A549 (cell line): ENCODE measurements at regions not wholly inside any gene's neighbourhood (a gene's known extent, or its start where the extent isn't known, plus 50 kb on each side); places are given as distances from the start of the nearest gene placed in this dataset.

Experiments used
- ATAC-seq, 2 experiments: fragments of 200-7000 bp in 1 of 2; fragments of >200 bp in 1 of 2; cut with Nextera tagmentation in 1 of 2; cut with Tn5 transposase in 1 of 2; 3 replicates each; pipeline versions ENCODE4 v1.8.0 to v1.9.1; 2018 to 2020; ENCODE audit warnings: mild to moderate bottlenecking in 1 of 2, moderate library complexity in 1 of 2
- CTCF ChIA-PET: fragments of 300-600 bp; sonication (Branson Sonifier 250); formaldehyde crosslinking; extraction: SDS; loops from one replicate; lab custom pipeline; 2021; ENCODE audit warnings: antibody characterized with exemption, inconsistent platforms; lab: Yijun Ruan, JAX
- POLR2A ChIA-PET: fragments of 350-600 bp; formaldehyde crosslinking; extraction: SDS; loops from one replicate; lab custom pipeline; 2021; ENCODE audit warnings: antibody characterized with exemption, inconsistent platforms; lab: Yijun Ruan, JAX
- DNase-seq, 2 experiments: peaks; one replicate each; pipeline versions ENCODE4 v3.0.0 to v3.0.0-alpha.2; 2011 to 2016; ENCODE audit warnings: low read depth in 1 of 2, low spot score in 1 of 2
- FAIRE-seq: peaks from 2 replicates; lab custom pipeline; 2011; peaks lifted over from hg19 to GRCh38; lab: Jason Lieb, UNC
- H3K27ac ChIP-seq, 2 experiments: fragments of >200 bp; sonication (Bioruptor Twin); formaldehyde crosslinking; 3 replicates each; pipeline ENCODE4 v1.5.1; 2016 to 2017
- H3K4me1 ChIP-seq: fragments of >200 bp; sonication (Bioruptor Twin); formaldehyde crosslinking; 3 replicates; pipeline ENCODE4 v1.6.1; 2016
- H3K4me2 ChIP-seq: fragments of >200 bp; sonication (Bioruptor Twin); formaldehyde crosslinking; 3 replicates; pipeline ENCODE4 v1.6.1; 2016
- H3K4me3 ChIP-seq: fragments of >200 bp; sonication (Bioruptor Twin); formaldehyde crosslinking; 3 replicates; pipeline ENCODE4 v1.5.1; 2016
- H3K9me3 ChIP-seq: fragments of >200 bp; sonication (Bioruptor Twin); formaldehyde crosslinking; 3 replicates; pipeline ENCODE4 v1.6.1; 2016
- CHD4 ChIP-seq: fragments of 200-600 bp; sonication (generic); IDR thresholded peaks from 2 replicates; pipeline ENCODE4 v1.6.1; 2016; ENCODE audit warnings: antibody characterized with exemption, mild to moderate bottlenecking, borderline replicate concordance
- EHF ChIP-seq: fragments of 250-450 bp; sonication (Bioruptor Pico); IDR thresholded peaks from 2 replicates; pipeline ENCODE4 v1.5.0; 2020; ENCODE audit warnings: mild to moderate bottlenecking
- EP300 ChIP-seq, 2 experiments: fragments of >200 bp; sonication (Bioruptor Twin); formaldehyde crosslinking; IDR thresholded peaks; 2 replicates in 1 of 2; 3 replicates in 1 of 2; pipeline ENCODE4 v1.6.1; 2016 to 2017
- FOXS1 ChIP-seq: fragments of 250-450 bp; sonication (Bioruptor Pico); IDR thresholded peaks from 2 replicates; pipeline ENCODE4 v1.5.0; 2020; ENCODE audit warnings: mild to moderate bottlenecking, moderate library complexity
- GATA3 ChIP-seq: IDR thresholded peaks from 2 replicates; pipeline ENCODE4 v1.6.1; 2012; ENCODE audit warnings: borderline replicate concordance
- HOXA7 ChIP-seq: fragments of 250-450 bp; sonication (Bioruptor Pico); IDR thresholded peaks from 2 replicates; pipeline ENCODE4 v1.5.0; 2020; ENCODE audit warnings: mild to moderate bottlenecking, moderate library complexity
- KDM1A ChIP-seq: fragments of 200-600 bp; sonication (generic); IDR thresholded peaks from 2 replicates; pipeline ENCODE4 v1.6.1; 2016; ENCODE audit warnings: low read depth, mild to moderate bottlenecking
- KDM5A ChIP-seq: fragments of 200-600 bp; sonication (generic); IDR thresholded peaks from 2 replicates; pipeline ENCODE4 v1.6.1; 2016; ENCODE audit warnings: antibody characterized with exemption, mild to moderate bottlenecking
- POLR2A ChIP-seq: IDR thresholded peaks from 2 replicates; pipeline ENCODE4 v1.6.1; 2012; ENCODE audit warnings: mild to moderate bottlenecking, low read length
- RAD21 ChIP-seq, 2 experiments: fragments of >200 bp in 1 of 2; sonication (Bioruptor Twin) in 1 of 2; formaldehyde crosslinking in 1 of 2; IDR thresholded peaks in 1 of 2; conservative IDR thresholded peaks in 1 of 2; 2 replicates in 1 of 2; 3 replicates in 1 of 2; pipeline ENCODE4 v1.6.1; 2012 to 2018; ENCODE audit warnings: inconsistent platforms in 1 of 2
- RFX5 ChIP-seq: fragments of 450-650 bp; IDR thresholded peaks from 2 replicates; pipeline ENCODE4 v1.7.1; 2014; ENCODE audit warnings: antibody characterized with exemption, mild to moderate bottlenecking, moderate library complexity
- SREBF2 ChIP-seq: fragments of 450-650 bp; IDR thresholded peaks from 2 replicates; pipeline ENCODE4 v1.6.1; 2014; ENCODE audit warnings: mild to moderate bottlenecking, moderate library complexity
- TFCP2L1 ChIP-seq: fragments of 250-450 bp; sonication (Bioruptor Pico); IDR thresholded peaks from 2 replicates; pipeline ENCODE4 v1.5.0; 2021; ENCODE audit warnings: mild to moderate bottlenecking
- TP53 ChIP-seq: fragments of 250-450 bp; sonication (Bioruptor Pico); IDR thresholded peaks from 2 replicates; pipeline ENCODE4 v1.5.0; 2021; ENCODE audit warnings: mild to moderate bottlenecking, moderate library complexity
- ZC3H11A ChIP-seq: fragments of 450-650 bp; IDR thresholded peaks from 2 replicates; pipeline ENCODE4 v1.6.1; 2014; ENCODE audit warnings: antibody characterized with exemption, mild to moderate bottlenecking
- WGBS: methylation state at CpG from one replicate; pipeline ENCODE4 v1.1.6; 2017; ENCODE audit errors: missing lambda C conversion rate; 5-methylcytosine and 5-hydroxymethylcytosine counted together
- TF ChIP-seq, protein P1 (sequence below): IDR thresholded peaks from 2 replicates; pipeline ENCODE4 v1.6.1; 2012
- TF ChIP-seq, protein P2 (sequence below): fragments of >200 bp; sonication (Bioruptor Twin); formaldehyde crosslinking; IDR thresholded peaks from 3 replicates; pipeline ENCODE4 v1.6.1; 2016
- TF ChIP-seq, protein P3 (sequence below): fragments of 250-450 bp; sonication (Bioruptor Pico); IDR thresholded peaks from 2 replicates; pipeline ENCODE4 v1.5.0; 2020; ENCODE audit warnings: low read depth, mild to moderate bottlenecking, moderate library complexity
- TF ChIP-seq, protein P4 (sequence below): fragments of 450-650 bp; IDR thresholded peaks from 2 replicates; pipeline ENCODE4 v1.6.1; 2014; ENCODE audit warnings: antibody characterized with exemption

DNA sequence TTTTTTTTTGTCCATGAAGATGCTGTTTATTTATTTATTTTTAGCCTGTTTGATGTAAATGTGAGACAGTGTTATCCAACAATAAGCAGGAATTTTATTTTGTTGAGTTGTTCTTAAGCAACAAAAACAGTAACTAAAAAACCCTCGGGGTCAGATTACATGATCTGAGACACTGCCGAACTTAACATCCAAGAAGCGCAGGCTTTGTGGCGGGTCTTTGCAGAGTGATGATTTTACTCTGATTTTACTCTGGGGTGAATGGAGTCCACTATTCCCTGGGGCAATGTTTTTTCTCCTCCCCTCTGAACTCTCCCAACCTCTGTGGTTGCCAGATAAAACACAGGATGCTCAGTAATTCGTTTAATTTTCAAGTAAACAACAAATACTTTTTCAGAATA is 450.1 kb upstream of the B3GAT1 start:
- H3K27ac ChIP-seq, result no peak overlapping the region
- POLR2A ChIA-PET, result no interaction called here
- CTCF ChIA-PET, result no interaction called here
- no peak overlapping the region for H3K4me2 ChIP-seq
- TF ChIP-seq CHD4, result no peak
- ATAC-seq (no peak), DNase-seq (no peak), FAIRE-seq (no peak)
- no peaks in the 10 kb centered on the region for H3K9me3 ChIP-seq
- H3K4me3 ChIP-seq, result no peak overlapping the region
- no peaks in the 10 kb centered on the region for H3K4me1 ChIP-seq
- WGBS, result 27% methylated on average over 5 of the region's 5 CpGs

DNA sequence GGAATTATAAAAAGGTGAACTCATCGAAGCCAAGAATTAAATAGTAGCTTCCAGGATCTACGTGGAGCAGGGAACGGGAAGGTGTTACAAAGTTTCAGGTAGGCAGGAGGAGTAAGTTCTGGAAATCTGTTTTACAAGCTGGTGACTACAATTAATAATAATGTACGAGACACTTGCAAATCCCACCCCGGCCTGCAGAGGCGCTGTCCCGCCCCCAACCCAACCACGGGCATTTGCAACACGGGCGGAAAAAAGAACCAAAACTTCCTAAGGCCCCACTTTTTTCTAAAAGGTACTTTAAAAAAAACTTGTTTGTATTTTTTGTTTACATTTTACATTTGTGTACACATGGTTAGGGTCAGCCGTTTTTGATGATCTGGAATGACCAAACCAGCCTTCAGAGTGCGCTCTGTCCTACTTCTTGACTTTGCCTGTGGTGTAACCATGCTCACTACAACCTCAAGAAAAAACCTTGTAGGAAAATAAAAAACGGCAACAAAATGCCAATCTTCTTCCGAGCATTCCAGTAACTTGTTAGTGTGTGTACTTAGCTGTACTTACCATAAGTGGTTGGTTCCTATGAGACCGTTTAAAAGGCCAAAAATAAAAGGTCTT is 449.6 kb upstream of the B3GAT1 start:
- Histone ChIP-seq H3K4me2 (no peak overlapping the region), H3K4me3 (no peak overlapping the region), H3K27ac (no peak overlapping the region), H3K9me3 (no peaks in the 10 kb centered on the region), H3K4me1 (no peaks in the 10 kb centered on the region)
- ChIA-PET POLR2A (no interaction called here), CTCF (no interaction called here)
- ATAC-seq (no peak), DNase-seq (no peak), FAIRE-seq (no peak)
- TF ChIP-seq, protein P1, sequence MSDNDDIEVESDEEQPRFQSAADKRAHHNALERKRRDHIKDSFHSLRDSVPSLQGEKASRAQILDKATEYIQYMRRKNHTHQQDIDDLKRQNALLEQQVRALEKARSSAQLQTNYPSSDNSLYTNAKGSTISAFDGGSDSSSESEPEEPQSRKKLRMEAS, result no peak
- TF ChIP-seq FOXS1 (CRISPR knock-in tag) (no peak), GATA3 (no peak)
- WGBS, result 17% methylated on average over 15 of the region's 15 CpGs

DNA sequence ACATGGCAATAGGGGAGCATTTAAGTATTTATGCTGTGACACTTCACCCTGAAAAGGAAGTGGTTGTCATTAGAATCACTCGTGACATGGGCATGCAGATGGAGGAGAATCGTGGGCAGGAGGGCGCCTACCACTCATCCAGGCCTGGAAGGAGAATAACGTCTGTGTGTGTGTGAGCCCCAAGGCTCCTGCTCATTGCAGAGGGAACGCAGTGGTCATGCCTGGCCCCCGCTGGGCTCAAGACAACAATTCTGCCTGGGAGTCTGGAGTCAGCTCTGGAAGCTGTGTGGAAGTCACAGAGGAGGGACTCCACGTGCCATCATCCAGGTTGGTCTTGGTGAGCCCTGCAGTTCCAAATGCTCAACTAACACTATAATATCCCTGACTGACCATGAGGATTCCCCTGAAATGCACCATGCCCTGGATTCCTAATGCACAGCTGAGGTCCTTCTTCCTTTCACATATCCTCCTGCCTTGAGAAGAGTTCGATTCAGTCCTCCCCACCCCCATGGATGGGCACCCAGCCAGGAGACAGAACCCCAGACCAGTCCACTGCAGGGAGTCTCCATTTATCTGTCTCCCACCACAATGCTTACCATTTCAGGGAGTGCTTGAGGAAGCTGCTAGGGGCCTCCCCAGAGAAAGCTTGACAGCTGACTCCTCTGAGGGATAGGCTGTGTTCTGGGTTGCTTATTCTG is 446.9 kb upstream of the B3GAT1 start:
- WGBS, result 0% methylated on average over 5 of the region's 8 CpGs
- CTCF ChIA-PET, result no interaction called here
- TF ChIP-seq HOXA7 (CRISPR knock-in tag) (no peak), TP53 (CRISPR knock-in tag) (no peak), KDM1A (no peak), ZC3H11A (no peak), RFX5 (no peak), POLR2A (no peak), EHF (CRISPR knock-in tag) (no peak), SREBF2 (no peak), EP300 (IDR thresholded peaks at IDR 0.05) (no peak), RAD21 (conservative IDR thresholded peaks at IDR 0.05 in 1 of 2, IDR thresholded peaks at IDR 0.05 in 1 of 2) (no peak), KDM5A (no peak), TFCP2L1 (CRISPR knock-in tag) (no peak), GATA3 (no peak)
- TF ChIP-seq, protein P1, result no peak
- TF ChIP-seq, protein P2, sequence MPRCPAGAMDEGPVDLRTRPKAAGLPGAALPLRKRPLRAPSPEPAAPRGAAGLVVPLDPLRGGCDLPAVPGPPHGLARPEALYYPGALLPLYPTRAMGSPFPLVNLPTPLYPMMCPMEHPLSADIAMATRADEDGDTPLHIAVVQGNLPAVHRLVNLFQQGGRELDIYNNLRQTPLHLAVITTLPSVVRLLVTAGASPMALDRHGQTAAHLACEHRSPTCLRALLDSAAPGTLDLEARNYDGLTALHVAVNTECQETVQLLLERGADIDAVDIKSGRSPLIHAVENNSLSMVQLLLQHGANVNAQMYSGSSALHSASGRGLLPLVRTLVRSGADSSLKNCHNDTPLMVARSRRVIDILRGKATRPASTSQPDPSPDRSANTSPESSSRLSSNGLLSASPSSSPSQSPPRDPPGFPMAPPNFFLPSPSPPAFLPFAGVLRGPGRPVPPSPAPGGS, result no peak
- TF ChIP-seq, protein P3, sequence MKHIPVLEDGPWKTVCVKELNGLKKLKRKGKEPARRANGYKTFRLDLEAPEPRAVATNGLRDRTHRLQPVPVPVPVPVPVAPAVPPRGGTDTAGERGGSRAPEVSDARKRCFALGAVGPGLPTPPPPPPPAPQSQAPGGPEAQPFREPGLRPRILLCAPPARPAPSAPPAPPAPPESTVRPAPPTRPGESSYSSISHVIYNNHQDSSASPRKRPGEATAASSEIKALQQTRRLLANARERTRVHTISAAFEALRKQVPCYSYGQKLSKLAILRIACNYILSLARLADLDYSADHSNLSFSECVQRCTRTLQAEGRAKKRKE (CRISPR knock-in tag), result no peak
- TF ChIP-seq, protein P4, sequence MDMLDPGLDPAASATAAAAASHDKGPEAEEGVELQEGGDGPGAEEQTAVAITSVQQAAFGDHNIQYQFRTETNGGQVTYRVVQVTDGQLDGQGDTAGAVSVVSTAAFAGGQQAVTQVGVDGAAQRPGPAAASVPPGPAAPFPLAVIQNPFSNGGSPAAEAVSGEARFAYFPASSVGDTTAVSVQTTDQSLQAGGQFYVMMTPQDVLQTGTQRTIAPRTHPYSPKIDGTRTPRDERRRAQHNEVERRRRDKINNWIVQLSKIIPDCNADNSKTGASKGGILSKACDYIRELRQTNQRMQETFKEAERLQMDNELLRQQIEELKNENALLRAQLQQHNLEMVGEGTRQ, result no peak
- TF ChIP-seq, all 56 proteins: peak for 0
- Histone ChIP-seq H3K4me3 (no peak overlapping the region), H3K4me2 (no peak overlapping the region), H3K9me3 (no peaks in the 10 kb centered on the region), H3K27ac (no peak overlapping the region), H3K4me1 (no peaks in the 10 kb centered on the region)
- no peak for FAIRE-seq
- POLR2A ChIA-PET, result no interaction called here
- no peak for ATAC-seq
- no peak for DNase-seq
